HG02973 (cell line): ENCODE measurements at regions not wholly inside any gene's neighbourhood (a gene's known extent, or its start where the extent isn't known, plus 50 kb on each side); places are given as distances from the start of the nearest gene placed in this dataset.
"Not testable (repeated sequence)": the region's sequence is repeated elsewhere in the genome, so short reads cannot be mapped to it uniquely, and the experiment has no call there.

Experiments
- ATAC-seq: cut with Tn5 transposase; IDR thresholded peaks from one replicate; pipeline ENCODE4 v1.9.1; 2021; ENCODE audit warnings: moderate library complexity; ENCODE audit not compliant: unreplicated experiment

DNA sequence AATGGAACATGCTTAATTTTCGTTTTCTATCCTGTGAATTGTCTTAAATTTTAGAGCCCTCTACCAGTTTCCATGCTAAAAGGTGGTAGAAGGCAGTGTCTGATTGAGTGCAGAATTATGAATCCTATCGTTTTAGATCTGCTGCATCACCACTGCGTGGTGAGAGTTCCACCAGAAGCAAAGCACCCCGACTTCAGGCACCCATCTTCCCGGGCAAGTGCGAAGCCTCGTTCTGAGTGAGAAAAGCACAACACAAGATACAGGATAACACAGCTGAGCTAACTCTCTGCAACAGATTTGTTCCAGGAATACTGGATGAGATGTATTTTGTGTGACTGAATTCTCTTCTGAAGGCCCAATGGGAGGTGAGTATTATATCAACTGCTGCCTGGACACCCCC is 471.5 kb downstream of the EIPR1 start:
- no peak for ATAC-seq

DNA sequence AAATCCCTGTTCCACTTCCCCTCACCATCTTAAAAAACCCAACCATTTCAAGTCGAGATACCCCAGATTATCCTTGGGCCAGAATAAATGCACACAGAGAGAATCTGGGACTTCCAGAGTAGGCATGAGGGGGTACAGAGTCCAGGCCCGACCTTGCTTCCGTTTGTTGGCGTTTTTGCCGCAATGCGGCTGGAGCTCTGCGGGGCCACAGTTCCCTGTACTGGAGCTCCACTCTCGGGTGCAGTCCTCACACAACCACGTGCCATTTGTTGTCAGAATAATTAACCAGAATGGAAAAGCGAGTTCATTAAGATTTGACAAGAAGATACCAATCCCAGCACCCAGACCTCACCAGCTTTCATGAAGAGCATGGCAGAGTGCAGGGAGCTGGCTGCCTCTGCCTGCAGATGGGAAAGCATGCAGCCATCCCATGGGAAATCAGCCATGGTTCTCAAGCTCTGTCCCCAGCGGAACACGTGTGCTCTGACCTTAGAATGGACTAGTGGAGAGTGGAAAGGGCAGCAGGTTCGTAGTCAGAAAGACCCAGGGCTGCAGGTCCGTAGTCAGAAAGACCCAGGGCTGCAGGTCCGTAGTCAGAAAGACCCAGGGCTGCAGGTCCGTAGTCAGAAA is 472.8 kb downstream of the EIPR1 start:
- ATAC-seq = no peak

DNA sequence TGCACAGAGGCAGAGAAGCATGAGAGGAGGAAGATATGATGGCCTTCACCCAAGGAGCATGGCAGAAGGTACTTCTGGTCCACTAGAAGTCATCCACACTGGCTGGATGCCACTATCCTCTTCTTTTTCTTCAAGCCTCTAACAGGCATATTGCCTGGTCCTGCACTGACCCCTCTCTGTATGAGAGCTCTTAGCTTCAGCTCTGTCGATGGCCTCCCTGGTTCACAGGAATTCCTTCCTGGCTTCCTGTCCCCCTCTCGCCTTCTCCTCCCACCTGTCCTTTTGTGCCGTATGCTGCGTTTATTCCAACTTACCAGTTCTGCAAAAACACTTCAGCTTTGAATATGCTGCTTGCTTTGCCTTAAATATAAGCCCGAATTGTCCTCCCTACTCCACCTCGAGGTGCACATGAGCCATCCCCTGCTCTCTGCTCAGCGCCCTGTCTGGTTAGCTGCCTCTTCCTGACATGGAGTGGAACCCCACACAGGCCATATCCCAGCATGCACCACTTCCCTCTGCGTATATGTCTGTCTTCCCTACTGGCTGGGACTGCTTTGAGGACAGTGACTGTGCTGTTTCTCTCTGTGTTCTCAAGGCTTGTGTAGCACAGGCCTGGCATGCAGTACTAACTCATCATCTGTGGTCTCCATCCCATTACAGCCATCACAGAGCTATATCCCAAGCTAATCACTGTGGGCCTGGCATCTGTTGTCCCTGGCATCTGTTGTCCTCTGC is 474.9 kb downstream of the EIPR1 start:
- ATAC-seq = no peak

DNA sequence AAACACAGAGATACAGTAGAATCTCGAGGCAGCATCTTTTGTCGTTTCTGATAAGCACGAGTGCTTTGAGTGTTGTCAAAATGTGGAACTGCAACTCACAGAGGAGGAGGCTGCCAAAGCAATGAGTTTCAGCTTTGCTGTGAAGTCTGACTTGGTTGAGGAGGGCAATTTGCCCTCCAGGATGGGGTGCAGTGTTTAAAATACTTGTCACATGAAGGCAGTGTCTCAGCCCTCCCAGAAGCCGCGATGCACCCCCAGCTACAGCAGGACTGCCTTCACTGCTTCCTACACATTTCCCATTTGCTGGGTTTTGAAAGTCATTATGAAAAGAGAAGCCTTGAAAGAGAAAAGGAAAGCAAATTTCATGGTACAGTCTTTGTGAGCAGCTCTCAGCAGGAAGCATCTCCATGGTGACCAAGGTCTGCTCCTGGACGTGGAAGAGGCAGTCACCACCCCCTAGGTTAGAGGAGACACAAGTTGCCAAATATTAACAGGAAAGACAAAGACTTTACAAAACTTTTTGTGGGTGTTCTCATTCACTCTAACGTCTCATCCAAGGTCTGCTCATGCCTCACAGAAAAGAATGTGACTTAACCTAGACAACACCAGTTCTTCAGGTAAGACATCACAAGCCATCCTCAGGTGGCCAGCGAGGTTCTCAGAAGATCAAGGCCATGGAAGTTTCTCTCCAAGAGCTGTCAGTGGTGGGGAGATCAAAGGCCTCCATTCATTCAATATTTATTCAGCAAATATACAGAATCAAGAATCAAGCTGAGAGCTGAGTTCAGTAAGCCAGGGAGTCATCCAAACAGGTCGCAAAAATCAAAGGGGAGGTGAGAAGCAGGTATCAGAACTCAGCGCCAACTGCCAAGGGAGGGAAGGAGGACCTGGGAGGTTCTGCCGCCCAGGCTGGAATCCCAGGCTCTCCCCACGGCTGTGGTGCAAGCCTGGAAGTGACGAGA is 476.0 kb downstream of the EIPR1 start:
- peak; percentile 89 for ATAC-seq

DNA sequence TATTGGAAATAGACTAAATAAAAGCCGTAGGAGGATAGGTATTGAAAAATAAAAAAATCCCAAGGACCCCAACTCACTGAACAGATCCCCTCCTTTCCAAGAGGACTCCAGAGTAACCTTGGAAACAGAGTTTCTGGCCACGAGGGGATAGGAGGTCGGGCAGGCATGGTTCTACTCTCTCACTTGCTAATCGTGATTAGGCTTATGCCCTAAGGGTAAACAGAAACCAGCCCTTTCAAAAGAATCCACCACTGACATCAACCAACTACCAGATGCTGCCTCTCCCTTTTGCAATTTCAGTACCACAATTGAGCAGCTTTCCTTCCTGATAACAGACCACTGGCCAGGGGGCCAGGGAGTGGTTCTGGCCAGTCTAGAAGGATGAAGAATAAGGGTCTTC is 477.8 kb downstream of the EIPR1 start:
- no peak for ATAC-seq

DNA sequence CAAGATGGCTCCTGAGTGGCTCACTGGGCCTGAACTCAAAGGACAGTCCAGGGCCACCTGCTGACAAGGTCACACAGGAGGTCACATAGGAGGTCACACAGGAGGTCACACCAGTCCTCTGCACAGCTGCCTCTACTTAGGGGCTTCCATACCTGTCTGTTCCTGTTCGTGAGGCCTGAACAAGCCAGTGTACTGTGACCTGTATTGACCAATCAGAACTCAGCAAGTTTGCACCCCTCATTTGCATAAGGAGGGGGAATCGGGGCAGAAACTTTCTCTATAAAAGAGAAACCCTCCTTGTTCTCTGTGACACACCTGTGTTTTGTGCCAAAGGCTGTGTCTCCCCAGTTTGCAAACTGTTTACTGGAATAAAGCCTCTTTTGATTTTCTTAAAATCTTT is 478.9 kb downstream of the EIPR1 start:
- no peak for ATAC-seq

DNA sequence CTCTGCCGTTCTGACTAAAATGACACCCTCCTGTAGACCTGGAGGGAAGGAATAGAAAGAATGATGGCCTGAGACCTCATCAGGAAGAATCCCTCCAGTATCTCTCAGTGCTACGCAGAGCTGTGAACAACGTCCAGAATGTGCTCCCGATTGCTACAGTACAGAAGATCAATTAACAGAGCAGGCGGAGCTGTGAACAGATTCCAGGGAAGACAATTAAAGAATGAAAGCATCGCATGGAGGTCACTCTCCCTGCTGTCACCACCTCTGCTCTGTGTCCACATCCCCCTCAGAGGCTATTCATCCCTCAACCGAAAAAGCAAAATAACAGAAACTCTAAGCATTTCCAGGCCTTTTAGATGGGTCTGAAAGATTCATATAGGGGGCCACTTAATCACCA is 481.0 kb downstream of the EIPR1 start:
- ATAC-seq = no peak

DNA sequence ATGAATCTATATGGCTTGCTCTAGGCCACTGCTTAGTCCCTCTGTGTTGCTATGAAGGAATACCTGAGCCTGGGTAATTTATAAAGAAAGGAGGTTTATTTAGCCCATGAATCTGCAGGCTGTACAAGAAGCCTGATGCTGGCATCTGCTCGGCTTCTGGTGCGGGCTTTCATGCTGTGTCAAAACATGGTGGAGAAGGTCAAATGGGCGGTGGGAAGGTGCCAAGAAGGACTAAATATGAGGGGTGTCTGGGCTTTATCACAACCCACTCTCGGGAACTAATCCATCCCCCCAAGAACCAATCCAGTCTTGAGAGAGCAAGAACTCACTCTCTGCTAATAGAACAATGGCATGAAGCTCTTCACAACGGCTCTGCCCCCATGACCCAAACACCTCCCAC is 481.6 kb downstream of the EIPR1 start:
- ATAC-seq = no peak

DNA sequence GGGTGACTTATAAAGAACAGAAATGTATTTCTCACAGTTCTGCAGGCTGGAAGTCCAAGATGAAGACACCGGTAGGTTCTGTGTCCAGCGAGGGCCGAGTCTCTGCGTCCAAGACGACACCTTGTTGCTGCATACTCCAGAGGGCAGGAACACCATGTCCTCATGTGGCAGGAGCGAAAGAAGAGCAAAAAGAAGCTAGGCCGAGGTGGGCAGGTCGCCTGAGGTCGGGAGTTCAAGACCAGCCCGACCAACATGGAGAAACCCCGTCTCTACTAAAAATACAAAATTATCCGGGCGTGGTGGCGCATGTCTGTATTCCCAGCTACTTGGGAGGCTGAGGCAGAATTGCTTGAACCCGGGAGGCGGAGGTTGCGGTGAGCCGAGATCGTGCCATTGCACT is 483.6 kb downstream of the EIPR1 start:
- not testable (repeated sequence) for ATAC-seq

DNA sequence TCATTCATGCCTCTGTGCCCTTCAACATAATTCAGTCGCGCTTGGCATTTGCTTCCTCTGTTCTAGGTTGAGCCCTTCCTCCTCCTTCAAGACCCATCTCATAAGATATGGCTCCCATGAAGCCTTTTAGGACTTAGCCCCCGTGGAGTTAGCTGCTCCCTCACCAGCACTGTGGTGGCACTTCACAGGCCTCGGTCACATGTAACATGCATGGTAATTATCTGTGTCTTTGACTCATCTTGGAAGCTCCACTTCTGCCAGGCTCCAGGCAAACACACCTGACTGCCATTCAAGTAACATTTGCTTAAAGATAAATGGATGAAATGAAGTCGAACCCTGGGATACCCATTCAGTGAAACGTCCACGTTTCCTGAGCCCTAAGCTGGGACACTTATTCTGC is 484.7 kb downstream of the EIPR1 start:
- no peak for ATAC-seq

DNA sequence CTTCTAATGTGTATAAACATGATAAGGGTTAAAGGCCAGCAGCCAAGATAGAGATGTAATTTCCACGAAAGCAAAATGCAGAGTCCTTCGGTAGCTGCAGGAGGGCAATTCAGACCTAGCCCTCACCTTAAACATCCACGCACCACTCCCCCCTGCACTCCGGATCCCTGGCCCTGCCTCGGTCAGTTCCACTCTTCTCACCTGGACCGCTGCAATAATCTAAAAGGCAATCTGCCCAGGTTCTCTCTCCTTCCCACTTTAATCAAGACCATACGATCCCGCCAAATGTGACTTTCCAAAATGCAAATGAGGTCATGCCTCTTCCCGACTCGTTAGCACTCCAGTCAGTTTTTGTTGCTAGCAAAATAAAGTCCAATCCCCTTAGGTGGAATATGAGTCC is 485.2 kb downstream of the EIPR1 start:
- ATAC-seq = no peak

DNA sequence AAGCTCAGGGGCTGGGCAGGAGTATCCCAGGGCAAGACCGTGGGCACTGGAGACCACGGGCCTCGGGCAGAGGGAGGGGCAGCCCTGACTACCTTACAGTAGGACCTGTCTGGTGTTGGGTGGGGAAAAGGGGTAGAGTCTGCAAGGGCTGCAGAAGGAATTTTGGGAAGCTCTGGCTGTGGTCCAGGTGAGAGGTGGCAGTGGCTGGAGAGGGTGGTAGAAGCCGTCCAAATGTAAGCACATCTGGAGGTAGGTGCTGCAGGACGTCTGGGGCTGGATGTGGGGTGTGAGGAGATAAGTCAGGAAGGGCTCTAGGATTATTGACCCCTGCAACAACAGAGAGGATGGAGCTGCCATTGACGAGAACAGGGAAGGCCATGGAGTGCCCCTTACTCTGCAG is 486.7 kb downstream of the EIPR1 start:
- no peak for ATAC-seq

DNA sequence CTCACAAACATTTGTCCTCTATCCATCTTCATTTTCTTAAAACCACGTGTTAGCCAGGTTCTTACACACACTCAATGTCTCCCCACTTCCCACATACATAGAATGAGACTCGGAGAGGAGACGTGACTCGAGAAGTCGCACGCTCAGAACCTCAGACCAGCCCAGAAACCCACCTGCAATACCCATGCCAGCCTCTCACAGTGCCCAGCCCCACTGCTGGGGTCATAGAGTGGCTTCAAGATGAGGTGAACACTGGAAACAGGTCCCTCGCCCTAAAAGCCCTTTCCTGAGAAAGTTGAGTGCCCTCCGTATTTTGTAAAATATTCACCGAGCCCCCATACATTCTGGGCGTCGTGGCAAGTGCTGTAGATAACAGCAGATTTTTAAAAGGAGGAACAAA is 487.4 kb downstream of the EIPR1 start:
- no peak for ATAC-seq

DNA sequence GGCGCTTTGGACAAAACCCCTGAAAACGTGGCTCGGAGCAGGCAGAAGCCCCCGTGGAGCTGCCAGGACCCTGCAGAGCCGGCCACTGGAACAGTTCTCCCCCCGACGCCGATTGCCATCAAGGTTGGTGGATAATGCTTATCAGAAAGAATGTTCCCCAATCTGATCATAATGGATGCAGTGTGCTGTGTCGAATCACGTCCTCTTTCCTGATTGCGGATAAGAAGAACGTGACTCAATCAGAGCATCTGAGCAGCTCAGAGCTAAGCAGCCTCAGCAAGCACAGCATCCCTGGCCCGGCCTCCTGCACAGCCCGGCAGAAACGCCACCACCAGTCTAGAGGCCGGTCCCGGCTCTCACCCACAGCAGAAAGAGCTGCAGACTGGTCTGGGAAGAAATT is 488.0 kb downstream of the EIPR1 start:
- no peak for ATAC-seq

DNA sequence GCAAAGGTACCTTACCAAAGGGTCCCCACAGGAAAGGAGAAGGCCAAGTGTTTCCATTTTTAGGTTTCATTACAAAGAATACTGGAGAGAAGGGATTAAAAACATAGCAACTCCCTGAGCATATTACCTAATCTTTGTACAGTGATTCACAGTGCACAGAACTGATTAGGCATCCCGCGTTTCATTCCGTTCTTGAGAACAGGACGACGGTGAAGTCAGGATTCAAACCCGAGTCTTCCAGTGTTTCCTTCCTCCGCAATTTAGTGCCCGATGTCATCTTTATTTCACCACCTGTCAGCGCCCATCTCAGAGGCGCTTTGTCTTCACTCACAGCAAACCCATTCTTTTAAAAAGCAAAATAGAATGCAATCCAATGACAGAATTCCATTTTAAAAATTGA is 488.5 kb downstream of the EIPR1 start:
- no peak for ATAC-seq

DNA sequence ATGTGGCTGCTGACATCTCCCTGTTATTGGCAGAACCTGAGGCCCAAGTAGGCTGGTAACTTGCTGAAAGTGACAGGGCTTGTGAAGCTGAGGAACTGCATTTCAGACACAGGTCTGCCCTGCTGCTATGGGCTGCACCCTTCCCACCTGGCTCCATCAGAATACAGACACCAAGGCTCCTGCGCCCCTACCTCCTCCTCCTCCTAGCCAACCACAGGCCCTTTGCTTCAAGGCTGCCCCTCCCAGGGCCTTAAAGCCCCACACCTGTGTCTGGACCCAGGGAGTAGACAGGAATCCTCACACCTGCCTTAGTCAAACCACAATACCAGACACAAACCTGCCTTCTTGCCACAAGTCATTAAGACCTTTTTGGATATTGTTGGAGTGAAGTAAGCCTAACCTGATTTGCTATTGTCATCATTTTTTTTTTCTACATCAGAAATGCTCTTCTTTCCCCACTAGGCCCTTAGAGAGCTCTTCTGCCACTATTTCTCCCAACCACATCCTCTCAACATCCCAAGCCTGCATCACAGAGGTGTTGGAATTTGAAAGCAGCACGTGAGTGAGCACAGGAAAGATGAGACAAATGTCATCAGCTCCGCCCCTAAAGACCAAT is 489.7 kb downstream of the EIPR1 start:
- no peak for ATAC-seq

DNA sequence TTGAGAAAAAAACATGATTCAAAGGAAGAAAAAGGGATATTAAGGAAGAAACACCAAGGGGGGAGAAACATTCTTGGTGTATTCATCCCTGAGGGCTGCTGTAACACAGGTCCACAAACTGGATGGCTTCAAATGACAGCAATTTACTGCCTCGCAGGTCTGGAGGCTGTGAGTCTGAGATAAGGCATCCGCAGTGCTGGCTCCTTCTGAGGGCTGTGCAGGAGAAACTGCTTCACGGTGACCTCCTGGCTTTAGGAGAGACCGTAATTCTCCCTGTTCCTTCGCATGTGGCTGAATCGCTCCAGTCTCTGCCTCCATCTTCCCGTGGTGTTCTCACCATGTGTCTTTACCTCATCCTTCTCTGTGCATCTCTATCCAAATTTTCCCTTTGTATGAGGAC is 490.7 kb downstream of the EIPR1 start:
- ATAC-seq = no peak

DNA sequence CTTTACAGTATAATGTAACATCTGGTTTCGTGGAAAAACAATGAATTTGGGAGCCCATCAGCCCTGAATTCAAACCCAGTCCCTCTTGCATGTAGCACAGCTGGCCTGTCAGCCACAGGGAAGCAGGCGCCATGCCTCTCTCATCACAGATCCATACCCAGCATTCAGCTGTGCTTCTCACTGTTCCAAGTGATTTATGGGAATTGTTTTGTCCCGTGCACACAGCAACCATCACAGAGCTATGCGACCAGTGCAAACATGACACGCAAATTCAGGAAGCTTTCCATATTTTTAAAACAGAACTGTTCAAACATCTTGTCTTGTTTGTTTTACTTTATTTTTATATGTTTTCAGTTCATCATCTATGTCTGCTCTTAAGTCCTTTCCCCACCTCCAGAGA is 496.1 kb downstream of the EIPR1 start:
- no peak for ATAC-seq

DNA sequence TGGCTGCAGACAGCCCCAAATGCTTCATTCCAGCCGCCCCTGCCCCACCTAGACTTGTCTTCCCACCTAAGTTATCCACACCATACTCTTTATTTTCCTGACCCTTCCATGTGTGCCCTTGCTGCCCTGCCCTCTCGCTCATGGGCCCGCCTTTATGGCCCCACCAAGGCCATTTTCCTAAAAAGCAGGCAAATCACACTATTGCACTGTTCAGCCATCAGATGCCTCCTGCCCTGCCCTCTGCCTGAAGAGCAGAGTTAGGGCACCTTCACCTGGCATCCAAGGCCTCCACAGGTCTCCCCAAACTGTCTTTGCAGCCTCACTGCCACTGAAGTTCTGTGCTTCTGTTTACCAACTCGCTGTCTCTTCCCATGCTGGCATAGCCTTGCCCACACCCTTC is 496.7 kb downstream of the EIPR1 start:
- no peak for ATAC-seq

DNA sequence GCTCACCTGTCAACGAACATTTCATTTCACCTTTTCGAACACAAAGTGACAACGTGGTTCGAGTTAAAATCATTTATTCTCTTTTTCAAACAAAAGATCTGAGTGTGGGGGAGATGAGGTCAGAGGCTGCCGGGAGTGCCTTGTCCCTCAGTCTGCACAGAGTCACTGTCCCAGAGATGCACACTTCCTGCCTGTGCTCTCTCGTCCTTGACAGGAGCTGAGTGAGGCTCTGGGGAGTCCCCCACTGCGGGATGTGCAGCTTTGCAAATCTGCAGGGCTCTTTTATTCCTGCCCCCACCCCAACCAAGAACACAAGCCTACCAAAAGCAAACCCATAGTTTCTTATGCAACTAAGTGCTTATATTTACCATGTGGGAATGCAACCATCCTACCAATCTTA is 497.8 kb downstream of the EIPR1 start:
- peak; percentile 99 for ATAC-seq

DNA sequence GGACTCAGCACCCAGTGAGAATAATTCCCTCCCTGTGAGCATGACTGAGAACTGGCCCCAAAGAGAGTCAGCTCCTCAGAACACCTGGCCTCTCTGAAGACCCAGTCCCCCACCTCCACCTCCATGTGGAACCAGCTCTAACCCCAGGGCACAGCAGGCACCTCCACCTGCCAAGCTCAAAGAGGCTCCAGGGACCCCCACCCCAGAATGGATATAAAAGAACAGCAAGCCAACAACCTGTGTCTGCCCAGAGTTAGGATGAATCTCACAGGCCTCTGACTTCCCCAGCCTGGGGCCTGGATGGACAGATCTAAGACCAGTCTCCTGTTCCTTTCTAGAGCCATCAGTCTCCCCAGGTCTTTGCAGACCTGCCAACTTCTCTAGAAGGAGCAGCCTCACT is 498.5 kb downstream of the EIPR1 start:
- ATAC-seq = no peak
